NT2/D1 (cell line): ENCODE measurements at regions not wholly inside any gene's neighbourhood (a gene's known extent, or its start where the extent isn't known, plus 50 kb on each side); places are given as distances from the start of the nearest gene placed in this dataset.

Experiments used
- DNase-seq: peaks from one replicate; pipeline ENCODE4 v3.0.0-alpha.2; 2011; ENCODE audit warnings: low read depth, low spot score
- H3K27me3 ChIP-seq: 2 replicates; pipeline ENCODE4 v1.6.0; 2011; ENCODE audit warnings: mild to moderate bottlenecking; ENCODE audit not compliant: insufficient read length, insufficient read depth
- H3K36me3 ChIP-seq: 2 replicates; pipeline ENCODE4 v1.6.1; 2011; ENCODE audit warnings: mild to moderate bottlenecking, low read length, mixed read lengths; ENCODE audit not compliant: insufficient read depth, insufficient read length
- H3K4me1 ChIP-seq: 2 replicates; pipeline ENCODE4 v1.5.1; 2011; ENCODE audit not compliant: insufficient read depth, insufficient read length
- H3K4me3 ChIP-seq: 2 replicates; pipeline ENCODE4 v1.5.1; 2011; ENCODE audit warnings: low read depth; ENCODE audit not compliant: insufficient read length
- H3K9ac ChIP-seq: 2 replicates; pipeline ENCODE4 v1.6.0; 2011; ENCODE audit warnings: low read depth; ENCODE audit not compliant: insufficient read length
- H3K9me3 ChIP-seq: 2 replicates; pipeline ENCODE4 v1.5.1; 2011; ENCODE audit warnings: mild to moderate bottlenecking, low read length; ENCODE audit not compliant: insufficient read depth
- SUZ12 ChIP-seq: IDR thresholded peaks from 2 replicates; pipeline ENCODE4 v1.6.1; 2011; ENCODE audit not compliant: insufficient read length, insufficient read depth; ENCODE audit errors: extremely low read depth
- YY1 ChIP-seq: IDR thresholded peaks from 2 replicates; pipeline ENCODE4 v1.6.1; 2011; ENCODE audit not compliant: insufficient read length, insufficient read depth
- ZNF274 ChIP-seq: IDR thresholded peaks from 2 replicates; pipeline ENCODE4 v1.6.1; 2011; ENCODE audit warnings: mild to moderate bottlenecking, low read depth, low read length

- Histone ChIP-seq H3K9me3 (peaks cover 10% of the 10 kb centered on the region; the same call in 1 of the 2 replicates), H3K4me3 (no peak overlapping the region), H3K27me3 (no peaks in the 10 kb centered on the region), H3K4me1 (no peaks in the 10 kb centered on the region), H3K36me3 (no peaks in the 10 kb centered on the region), H3K9ac (no peak overlapping the region)
- TF ChIP-seq YY1 (no peak), ZNF274 (no peak)
- no peak for DNase-seq
Measured at GRCh38 chr17:5942687-5943086, 127.5 kb upstream of the WSCD1 start.

- H3K27me3 ChIP-seq, result no peaks in the 10 kb centered on the region
- DNase-seq, result no peak
- H3K4me3 ChIP-seq, result no peak overlapping the region
- no peaks in the 10 kb centered on the region for H3K4me1 ChIP-seq
- TF ChIP-seq ZNF274, result no peak
- no peak for TF ChIP-seq SUZ12
- TF ChIP-seq YY1, result no peak
- H3K9me3 ChIP-seq, result peaks cover 10% of the 10 kb centered on the region; the same call in 1 of the 2 replicates
- no peaks in the 10 kb centered on the region for H3K36me3 ChIP-seq
- no peak overlapping the region for H3K9ac ChIP-seq
Measured at GRCh38 chr17:5943232-5943631, 126.9 kb upstream of the WSCD1 start.

DNA sequence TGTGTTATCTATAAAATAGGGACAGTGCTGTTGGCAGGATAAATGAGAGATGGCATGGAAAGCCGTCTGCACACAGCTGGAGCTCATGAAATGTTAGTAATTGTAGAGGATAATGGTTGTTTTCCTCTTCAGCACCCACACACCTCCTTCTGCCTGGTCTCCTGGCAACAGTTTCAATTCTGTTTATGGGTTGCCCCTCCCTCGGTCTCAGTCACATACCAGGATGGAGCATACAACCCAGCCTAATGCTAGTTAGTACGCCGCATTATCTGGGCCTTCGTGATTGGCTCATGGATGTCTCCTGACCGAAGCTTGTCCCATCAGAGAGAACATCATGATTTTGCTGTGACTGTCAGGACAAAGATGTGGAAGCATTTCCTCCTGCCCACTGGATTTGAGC is 126.2 kb upstream of the WSCD1 start:
- no peak for TF ChIP-seq YY1
- no peak for TF ChIP-seq SUZ12
- no peak for TF ChIP-seq ZNF274
- no peaks in the 10 kb centered on the region for H3K27me3 ChIP-seq
- no peak for DNase-seq
- H3K4me3 ChIP-seq, result no peak overlapping the region
- no peaks in the 10 kb centered on the region for H3K4me1 ChIP-seq
- peaks cover 10% of the 10 kb centered on the region; the same call in 1 of the 2 replicates for H3K9me3 ChIP-seq
- H3K36me3 ChIP-seq, result no peaks in the 10 kb centered on the region
- H3K9ac ChIP-seq, result no peak overlapping the region

DNA sequence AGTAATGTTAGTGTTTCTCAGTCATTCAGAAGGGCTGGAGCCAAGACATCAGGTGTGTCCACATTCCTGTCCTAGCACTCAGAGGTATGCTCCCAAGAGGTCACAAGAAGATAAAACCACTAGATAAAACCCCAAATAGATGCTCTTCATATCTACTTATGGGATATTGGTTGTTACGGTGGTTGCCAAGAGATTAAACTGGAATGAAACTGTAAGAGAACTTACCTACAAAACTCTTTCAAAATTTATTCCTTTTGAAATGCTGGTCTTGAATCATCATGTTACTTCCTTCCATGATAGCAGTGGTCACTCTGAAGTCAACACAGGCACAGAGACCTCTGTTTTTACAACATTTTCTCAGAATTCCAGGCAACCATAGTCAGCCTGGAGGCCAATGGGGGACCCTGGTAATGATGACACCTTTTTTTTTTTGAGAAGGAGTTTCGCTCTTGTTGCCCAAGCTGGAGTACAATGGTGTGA is 122.4 kb upstream of the WSCD1 start:
- H3K4me3 ChIP-seq, result no peak overlapping the region
- no peaks in the 10 kb centered on the region for H3K27me3 ChIP-seq

DNA sequence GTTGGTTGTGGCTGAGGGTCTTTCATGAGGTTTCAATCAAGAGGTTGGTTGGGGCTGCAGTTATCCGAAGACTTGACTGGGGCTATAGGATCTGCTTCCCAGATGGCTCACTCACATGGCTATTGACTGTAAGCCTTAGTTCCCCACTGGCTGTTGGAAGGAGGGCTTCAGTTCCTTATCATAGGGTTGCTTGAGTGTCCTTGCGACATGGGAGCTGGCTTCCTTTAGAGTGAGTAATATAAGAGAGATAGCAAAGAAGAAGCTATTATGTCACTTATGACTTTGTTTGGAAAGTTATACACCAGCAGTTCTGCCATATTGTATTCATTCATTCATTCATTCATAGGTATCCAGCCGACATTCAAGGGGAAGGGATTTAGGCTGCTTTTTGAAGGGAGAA is 121.4 kb upstream of the WSCD1 start:
- Histone ChIP-seq H3K27me3 (no peaks in the 10 kb centered on the region), H3K9me3 (peaks cover 10% of the 10 kb centered on the region; the same call in 1 of the 2 replicates), H3K9ac (no peak overlapping the region), H3K36me3 (no peaks in the 10 kb centered on the region), H3K4me1 (no peaks in the 10 kb centered on the region), H3K4me3 (no peak overlapping the region)
- TF ChIP-seq YY1 (no peak), SUZ12 (no peak), ZNF274 (no peak)
- DNase-seq, result no peak

More for the DNA sequence above, 122.4 kb upstream of the WSCD1 start:
- H3K9me3 ChIP-seq, result peaks cover 10% of the 10 kb centered on the region; the same call in 1 of the 2 replicates
- H3K4me1 ChIP-seq, result no peaks in the 10 kb centered on the region
- TF ChIP-seq SUZ12 (no peak), ZNF274 (no peak), YY1 (no peak)
- DNase-seq, result no peak
- no peak overlapping the region for H3K9ac ChIP-seq
- H3K36me3 ChIP-seq, result no peaks in the 10 kb centered on the region

DNA sequence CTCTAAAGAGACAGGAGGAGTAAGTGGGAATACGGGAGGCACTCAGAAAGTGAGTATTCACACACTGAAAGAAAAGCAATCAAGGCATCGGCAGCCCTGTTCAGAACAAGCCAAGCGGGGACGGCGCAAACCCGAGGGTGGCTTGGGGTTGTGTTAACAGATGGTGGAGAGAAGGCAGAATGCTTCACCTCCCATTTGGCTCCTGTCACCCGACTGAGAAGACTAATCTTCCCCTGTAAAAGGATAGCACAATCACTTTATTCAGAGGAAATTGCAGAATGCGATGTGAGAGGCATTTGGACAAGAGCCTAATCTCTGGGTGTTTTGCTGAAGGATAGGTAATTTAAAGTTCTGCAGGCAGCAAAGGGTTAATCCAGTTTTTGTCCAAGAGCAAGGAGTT is 119.3 kb upstream of the WSCD1 start:
- Histone ChIP-seq H3K27me3 (no peaks in the 10 kb centered on the region), H3K36me3 (no peaks in the 10 kb centered on the region), H3K4me3 (no peak overlapping the region), H3K9me3 (peaks cover 16% of the 10 kb centered on the region; the same call in 1 of the 2 replicates), H3K4me1 (no peaks in the 10 kb centered on the region), H3K9ac (no peak overlapping the region)
- TF ChIP-seq ZNF274, result no peak
- no peak for TF ChIP-seq SUZ12
- TF ChIP-seq YY1, result no peak
- no peak for DNase-seq

- no peaks in the 10 kb centered on the region for H3K36me3 ChIP-seq
- H3K9me3 ChIP-seq, result peaks cover 11% of the 10 kb centered on the region; the same call in 1 of the 2 replicates
- H3K27me3 ChIP-seq, result no peaks in the 10 kb centered on the region
- TF ChIP-seq YY1, result no peak
- no peak overlapping the region for H3K9ac ChIP-seq
- DNase-seq, result no peak
- no peaks in the 10 kb centered on the region for H3K4me1 ChIP-seq
- no peak overlapping the region for H3K4me3 ChIP-seq
Measured at GRCh38 chr17:5951912-5952311, 118.3 kb upstream of the WSCD1 start.

DNA sequence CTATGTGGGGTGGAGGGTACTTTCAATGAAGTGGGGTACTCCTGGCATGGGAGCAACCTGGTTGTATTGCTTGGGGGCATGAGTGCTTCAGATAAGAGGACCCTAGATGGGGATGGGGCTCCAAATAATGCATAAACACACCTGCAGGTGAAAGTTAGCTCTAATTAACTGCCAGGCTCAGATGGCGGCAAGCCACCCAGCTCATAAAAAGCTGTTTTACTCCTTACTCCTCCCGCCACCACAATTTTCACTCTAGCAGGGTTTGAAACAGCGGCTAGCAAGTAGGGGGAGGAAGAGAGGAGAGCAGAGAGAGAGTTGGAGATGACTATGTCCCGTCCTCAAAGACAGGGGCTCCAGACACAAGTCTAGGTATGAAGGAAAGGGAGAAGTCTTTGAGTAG is 117.7 kb upstream of the WSCD1 start:
- TF ChIP-seq YY1 (no peak), SUZ12 (no peak)

More for the DNA sequence above, 117.7 kb upstream of the WSCD1 start:
- no peak for DNase-seq
- Histone ChIP-seq H3K27me3 (no peaks in the 10 kb centered on the region), H3K36me3 (no peaks in the 10 kb centered on the region), H3K9ac (no peak overlapping the region), H3K9me3 (peaks cover 11% of the 10 kb centered on the region; the same call in 1 of the 2 replicates), H3K4me1 (no peaks in the 10 kb centered on the region), H3K4me3 (no peak overlapping the region)
